ENCODE measurements at regions not wholly inside any gene's neighbourhood (a gene's known extent, or its start where the extent isn't known, plus 50 kb on each side); places are given as distances from the start of the nearest gene placed in this dataset.

DNA sequence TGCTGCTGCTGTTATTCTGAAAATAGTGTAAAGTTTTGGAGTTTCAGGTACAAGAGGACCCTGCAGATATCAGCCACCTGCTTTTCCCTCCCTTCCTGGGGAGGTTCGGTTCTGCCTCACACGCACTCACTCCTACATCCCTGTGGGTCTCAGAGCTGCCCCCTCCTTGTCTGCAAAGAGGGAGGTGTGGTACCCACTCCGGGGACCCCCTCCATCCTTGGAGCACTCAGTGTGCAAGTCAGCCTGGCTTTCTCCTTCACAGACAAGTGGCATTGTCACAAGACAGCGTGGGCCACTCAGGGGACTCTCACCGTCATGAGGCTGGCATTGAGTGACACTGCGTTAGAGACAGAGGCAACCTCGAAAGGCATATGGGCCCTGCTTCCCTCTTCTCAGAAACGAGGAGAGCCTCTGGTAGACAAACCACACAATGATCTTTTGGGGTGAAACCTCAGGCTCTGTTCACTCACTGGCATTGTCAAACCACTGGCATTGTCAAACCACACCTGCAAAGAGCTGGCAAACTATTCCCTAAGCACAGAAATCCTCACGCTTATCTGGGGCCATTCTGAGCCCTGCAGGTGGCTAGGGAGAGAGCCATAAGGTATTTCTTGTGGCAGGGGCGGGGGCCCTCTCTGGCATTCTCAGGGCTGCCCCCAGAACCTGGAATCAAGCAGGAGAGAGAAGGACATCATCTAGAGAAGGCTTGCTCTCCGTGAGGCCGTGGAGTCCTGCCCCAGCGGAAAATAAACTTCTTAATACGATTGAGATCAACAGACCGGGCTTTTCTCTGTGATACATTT lies 285.0 kb downstream of the SHOX start:
- TF ChIP-seq, protein P1, sequence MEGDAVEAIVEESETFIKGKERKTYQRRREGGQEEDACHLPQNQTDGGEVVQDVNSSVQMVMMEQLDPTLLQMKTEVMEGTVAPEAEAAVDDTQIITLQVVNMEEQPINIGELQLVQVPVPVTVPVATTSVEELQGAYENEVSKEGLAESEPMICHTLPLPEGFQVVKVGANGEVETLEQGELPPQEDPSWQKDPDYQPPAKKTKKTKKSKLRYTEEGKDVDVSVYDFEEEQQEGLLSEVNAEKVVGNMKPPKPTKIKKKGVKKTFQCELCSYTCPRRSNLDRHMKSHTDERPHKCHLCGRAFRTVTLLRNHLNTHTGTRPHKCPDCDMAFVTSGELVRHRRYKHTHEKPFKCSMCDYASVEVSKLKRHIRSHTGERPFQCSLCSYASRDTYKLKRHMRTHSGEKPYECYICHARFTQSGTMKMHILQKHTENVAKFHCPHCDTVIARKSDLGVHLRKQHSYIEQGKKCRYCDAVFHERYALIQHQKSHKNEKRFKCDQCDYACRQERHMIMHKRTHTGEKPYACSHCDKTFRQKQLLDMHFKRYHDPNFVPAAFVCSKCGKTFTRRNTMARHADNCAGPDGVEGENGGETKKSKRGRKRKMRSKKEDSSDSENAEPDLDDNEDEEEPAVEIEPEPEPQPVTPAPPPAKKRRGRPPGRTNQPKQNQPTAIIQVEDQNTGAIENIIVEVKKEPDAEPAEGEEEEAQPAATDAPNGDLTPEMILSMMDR (IDR thresholded peaks at IDR 0.05; ENCODE audit: insufficient read depth, low read depth, low read length) = no peak
- no peak for TF ChIP-seq EZH2 (IDR thresholded peaks at IDR 0.05; ENCODE audit: insufficient read depth, low read length)
